OCI-LY1 (cell line): ENCODE measurements at regions not wholly inside any gene's neighbourhood (a gene's known extent, or its start where the extent isn't known, plus 50 kb on each side); places are given as distances from the start of the nearest gene placed in this dataset.

ENCODE experiments used
- H2AFZ ChIP-seq: fragments of 200-600 bp; sonication (generic), shearing (Covaris generic); 2 replicates; pipeline ENCODE4 v1.6.0; 2014; ENCODE audit warnings: antibody characterized with exemption, mild to moderate bottlenecking, low read length
- H3F3A ChIP-seq: fragments of 200-600 bp; sonication (generic), shearing (Covaris generic); 2 replicates; pipeline ENCODE4 v1.6.0; 2014; ENCODE audit warnings: mild to moderate bottlenecking, antibody characterized with exemption, low read length, moderate library complexity; ENCODE audit not compliant: insufficient read depth
- H3K27ac ChIP-seq: fragments of 200-600 bp; sonication (generic); 2 replicates; pipeline ENCODE4 v1.5.1; 2014; ENCODE audit warnings: low read length, mixed run types, mild to moderate bottlenecking, low read depth; ENCODE audit not compliant: poor library complexity, severe bottlenecking
- H3K27me3 ChIP-seq: fragments of 200-600 bp; sonication (generic); 2 replicates; pipeline ENCODE4 v1.6.0; 2014; ENCODE audit warnings: antibody characterized with exemption, mild to moderate bottlenecking, low read length, moderate library complexity; ENCODE audit not compliant: insufficient read depth
- H3K36me3 ChIP-seq: fragments of 200-600 bp; sonication (generic); 2 replicates; pipeline ENCODE4 v1.6.1; 2014; ENCODE audit warnings: mild to moderate bottlenecking, antibody characterized with exemption, low read length, moderate library complexity, mixed read lengths; ENCODE audit not compliant: insufficient read depth
- H3K4me1 ChIP-seq: fragments of 200-600 bp; sonication (generic); 2 replicates; pipeline ENCODE4 v1.5.1; 2014; ENCODE audit warnings: mild to moderate bottlenecking, low read length, moderate library complexity; ENCODE audit not compliant: insufficient read depth, severe bottlenecking
- H3K4me2 ChIP-seq: fragments of 200-600 bp; sonication (generic), shearing (Covaris generic); 2 replicates; pipeline ENCODE4 v1.6.1; 2014; ENCODE audit warnings: low read length
- H3K4me3 ChIP-seq: fragments of 200-600 bp; sonication (generic); 2 replicates; pipeline ENCODE4 v1.5.1; 2014; ENCODE audit warnings: low read length, low read depth, mild to moderate bottlenecking, mixed read lengths; ENCODE audit not compliant: poor library complexity, severe bottlenecking
- H3K79me2 ChIP-seq: fragments of 200-600 bp; shearing (Covaris generic); 2 replicates; pipeline ENCODE4 v1.6.1; 2016; ENCODE audit warnings: mixed run types, low read length, mixed read lengths; ENCODE audit not compliant: insufficient read depth
- H3K9ac ChIP-seq: fragments of 200-600 bp; sonication (generic), shearing (Covaris generic); 2 replicates; pipeline ENCODE4 v1.6.1; 2014; ENCODE audit warnings: mild to moderate bottlenecking, low read length, mixed read lengths
- H3K9me2 ChIP-seq: fragments of 200-600 bp; sonication (generic), shearing (Covaris generic); 2 replicates; pipeline ENCODE4 v1.6.1; 2014; ENCODE audit warnings: low read depth, mild to moderate bottlenecking, low read length, mixed read lengths
- H3K9me3 ChIP-seq: fragments of 200-600 bp; shearing (Covaris generic); 2 replicates; pipeline ENCODE4 v1.6.1; 2014; ENCODE audit warnings: low read length, mixed read lengths
- H4K20me1 ChIP-seq: fragments of 200-600 bp; sonication (generic), shearing (Covaris generic); 2 replicates; pipeline ENCODE4 v1.6.0; 2016; ENCODE audit warnings: mild to moderate bottlenecking, low read length; ENCODE audit not compliant: insufficient read depth
- EZH2 ChIP-seq: fragments of 200-600 bp; sonication (generic), shearing (Covaris generic); IDR thresholded peaks from 2 replicates; pipeline ENCODE4 v1.8.0; 2017; ENCODE audit warnings: borderline replicate concordance, mixed run types, mild to moderate bottlenecking, antibody characterized with exemption, low read length, moderate library complexity, mixed read lengths
- TF ChIP-seq, protein P1 (sequence below): fragments of 200-600 bp; sonication (generic), shearing (Covaris generic); IDR thresholded peaks from 2 replicates; pipeline ENCODE4 v1.5.1; 2017; ENCODE audit warnings: mild to moderate bottlenecking, antibody characterized with exemption, low read length, moderate library complexity, mixed read lengths

DNA sequence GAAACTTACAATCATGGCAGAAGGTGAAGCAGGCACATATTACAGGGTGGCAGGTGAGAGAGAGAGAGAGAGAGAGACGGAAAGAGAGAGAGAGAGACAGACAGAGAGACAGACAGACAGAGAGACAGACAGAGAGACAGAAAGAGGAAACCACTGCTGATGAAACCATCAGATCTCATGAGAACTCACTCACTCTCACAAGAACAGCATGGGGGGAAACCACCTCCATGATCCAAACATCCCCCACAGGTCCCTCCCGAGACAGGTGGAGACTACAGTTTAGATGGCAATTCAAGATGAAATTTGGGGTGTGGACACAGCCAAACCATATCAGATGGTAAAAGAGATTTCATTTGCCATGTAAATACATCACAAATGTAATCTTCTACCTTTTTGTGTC, 708.1 kb downstream of the MRPL39 start:
- H3K9me2 ChIP-seq, result no peaks in the 10 kb centered on the region
- no peaks in the 10 kb centered on the region for H3K79me2 ChIP-seq
- no peaks in the 10 kb centered on the region for H3K4me1 ChIP-seq
- H3K9ac ChIP-seq, result no peak overlapping the region
- H3K27ac ChIP-seq, result no peak overlapping the region
- no peak overlapping the region for H3K4me2 ChIP-seq
- no peaks in the 10 kb centered on the region for H4K20me1 ChIP-seq
- H3K4me3 ChIP-seq, result no peak overlapping the region
- no peaks in the 10 kb centered on the region for H3F3A ChIP-seq
- no peaks in the 10 kb centered on the region for H3K27me3 ChIP-seq
- H2AFZ ChIP-seq, result no peak overlapping the region
- H3K36me3 ChIP-seq, result no peaks in the 10 kb centered on the region
- TF ChIP-seq, protein P1, sequence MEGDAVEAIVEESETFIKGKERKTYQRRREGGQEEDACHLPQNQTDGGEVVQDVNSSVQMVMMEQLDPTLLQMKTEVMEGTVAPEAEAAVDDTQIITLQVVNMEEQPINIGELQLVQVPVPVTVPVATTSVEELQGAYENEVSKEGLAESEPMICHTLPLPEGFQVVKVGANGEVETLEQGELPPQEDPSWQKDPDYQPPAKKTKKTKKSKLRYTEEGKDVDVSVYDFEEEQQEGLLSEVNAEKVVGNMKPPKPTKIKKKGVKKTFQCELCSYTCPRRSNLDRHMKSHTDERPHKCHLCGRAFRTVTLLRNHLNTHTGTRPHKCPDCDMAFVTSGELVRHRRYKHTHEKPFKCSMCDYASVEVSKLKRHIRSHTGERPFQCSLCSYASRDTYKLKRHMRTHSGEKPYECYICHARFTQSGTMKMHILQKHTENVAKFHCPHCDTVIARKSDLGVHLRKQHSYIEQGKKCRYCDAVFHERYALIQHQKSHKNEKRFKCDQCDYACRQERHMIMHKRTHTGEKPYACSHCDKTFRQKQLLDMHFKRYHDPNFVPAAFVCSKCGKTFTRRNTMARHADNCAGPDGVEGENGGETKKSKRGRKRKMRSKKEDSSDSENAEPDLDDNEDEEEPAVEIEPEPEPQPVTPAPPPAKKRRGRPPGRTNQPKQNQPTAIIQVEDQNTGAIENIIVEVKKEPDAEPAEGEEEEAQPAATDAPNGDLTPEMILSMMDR, result no peak
- no peak for TF ChIP-seq EZH2
- no peaks in the 10 kb centered on the region for H3K9me3 ChIP-seq

DNA sequence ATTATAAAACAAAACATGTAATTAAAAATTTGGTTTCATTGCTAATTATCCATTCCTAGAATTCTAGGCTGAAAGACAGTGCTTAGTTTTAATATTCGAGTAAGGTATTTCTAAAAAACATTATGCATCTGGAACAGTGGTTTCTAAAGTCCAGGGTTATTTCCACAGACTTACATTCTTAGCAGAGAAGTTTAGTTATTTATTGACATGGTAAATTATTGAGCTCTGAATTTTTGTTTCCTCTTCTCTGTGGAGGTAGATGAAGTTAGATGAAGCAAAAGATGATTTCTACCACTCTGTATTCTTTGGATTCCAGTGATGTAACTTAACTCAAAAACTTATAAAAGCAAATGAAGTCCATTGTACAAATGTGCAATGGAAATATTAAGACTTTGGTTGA, 709.4 kb downstream of the MRPL39 start:
- H3K4me1 ChIP-seq, result no peaks in the 10 kb centered on the region
- no peak overlapping the region for H3K9ac ChIP-seq
- TF ChIP-seq, protein P1, result no peak
- TF ChIP-seq EZH2, result no peak
- no peak overlapping the region for H2AFZ ChIP-seq
- no peaks in the 10 kb centered on the region for H3K36me3 ChIP-seq
- no peaks in the 10 kb centered on the region for H3F3A ChIP-seq
- H4K20me1 ChIP-seq, result no peaks in the 10 kb centered on the region
- H3K9me2 ChIP-seq, result no peaks in the 10 kb centered on the region
- no peak overlapping the region for H3K4me2 ChIP-seq
- no peak overlapping the region for H3K4me3 ChIP-seq
- no peaks in the 10 kb centered on the region for H3K9me3 ChIP-seq
- no peak overlapping the region for H3K27ac ChIP-seq
- no peaks in the 10 kb centered on the region for H3K79me2 ChIP-seq
- no peaks in the 10 kb centered on the region for H3K27me3 ChIP-seq

DNA sequence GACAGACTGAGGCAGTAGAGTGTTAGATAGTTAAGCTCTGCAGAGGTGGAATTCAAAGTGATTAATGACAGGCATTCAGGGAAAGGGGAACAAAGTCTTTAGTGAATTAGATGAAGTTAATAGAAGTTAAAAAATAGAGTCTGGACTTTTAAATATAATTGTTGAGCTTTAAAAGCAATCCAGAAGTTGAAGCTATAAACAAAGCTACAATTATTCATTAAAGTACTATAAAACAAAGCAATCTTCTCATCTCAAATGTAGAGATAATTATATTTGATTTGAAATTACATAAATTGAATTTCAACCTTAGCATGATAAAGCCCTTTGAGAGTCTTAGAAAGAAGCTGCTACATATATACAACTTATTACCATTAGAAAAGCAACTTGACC, 710.6 kb downstream of the MRPL39 start:
- H3K9ac ChIP-seq, result no peak overlapping the region
- no peak overlapping the region for H3K4me3 ChIP-seq
- TF ChIP-seq EZH2, result no peak
- TF ChIP-seq, protein P1, result no peak
- no peak overlapping the region for H3K27ac ChIP-seq
- no peak overlapping the region for H2AFZ ChIP-seq
- H3K4me1 ChIP-seq, result no peaks in the 10 kb centered on the region
- H3K9me3 ChIP-seq, result no peaks in the 10 kb centered on the region
- H3K9me2 ChIP-seq, result no peaks in the 10 kb centered on the region
- no peak overlapping the region for H3K4me2 ChIP-seq
- H4K20me1 ChIP-seq, result no peaks in the 10 kb centered on the region
- H3K27me3 ChIP-seq, result no peaks in the 10 kb centered on the region
- no peaks in the 10 kb centered on the region for H3K36me3 ChIP-seq
- H3F3A ChIP-seq, result no peaks in the 10 kb centered on the region
- no peaks in the 10 kb centered on the region for H3K79me2 ChIP-seq
